Endothelial cell (in vitro differentiated cells): ENCODE measurements at regions not wholly inside any gene's neighbourhood (a gene's known extent, or its start where the extent isn't known, plus 50 kb on each side); places are given as distances from the start of the nearest gene placed in this dataset.

Experiments
- DNase-seq: peaks from one replicate; pipeline ENCODE4 v3.0.0; 2021; ENCODE audit warnings: low spot score
- H3K27ac Mint-ChIP-seq: one replicate; pipeline ENCODE4 v1.8.0; 2021; ENCODE audit warnings: mixed read lengths, inconsistent platforms; ENCODE audit not compliant: unreplicated experiment
- H3K27me3 Mint-ChIP-seq: one replicate; pipeline ENCODE4 v1.8.0; 2021; ENCODE audit warnings: mild to moderate bottlenecking, moderate library complexity, mixed read lengths, inconsistent platforms; ENCODE audit not compliant: unreplicated experiment
- H3K36me3 Mint-ChIP-seq: one replicate; pipeline ENCODE4 v1.8.0; 2021; ENCODE audit warnings: mild to moderate bottlenecking, low read depth, mixed read lengths, inconsistent platforms; ENCODE audit not compliant: unreplicated experiment
- H3K4me1 Mint-ChIP-seq: one replicate; pipeline ENCODE4 v1.8.0; 2021; ENCODE audit warnings: mild to moderate bottlenecking, mixed read lengths, inconsistent platforms; ENCODE audit not compliant: unreplicated experiment
- H3K4me3 Mint-ChIP-seq: one replicate; pipeline ENCODE4 v1.8.0; 2021; ENCODE audit warnings: mild to moderate bottlenecking, mixed read lengths, inconsistent platforms; ENCODE audit not compliant: unreplicated experiment
- H3K9me3 Mint-ChIP-seq: one replicate; pipeline ENCODE4 v1.8.0; 2021; ENCODE audit warnings: mixed read lengths, inconsistent platforms; ENCODE audit not compliant: unreplicated experiment
- CTCF ChIP-seq: fragments of 200-600 bp; sonication (generic); IDR thresholded peaks from one replicate; pipeline ENCODE4 v1.5.0; 2021; ENCODE audit warnings: antibody characterized with exemption; ENCODE audit not compliant: unreplicated experiment

- no peak for DNase-seq
- H3K36me3 Mint-ChIP-seq, result no peaks in the 10 kb centered on the region
- H3K4me3 Mint-ChIP-seq, result no peak overlapping the region
- no peaks in the 10 kb centered on the region for H3K4me1 Mint-ChIP-seq
- no peaks in the 10 kb centered on the region for H3K9me3 Mint-ChIP-seq
- H3K27me3 Mint-ChIP-seq, result no peaks in the 10 kb centered on the region
- H3K27ac Mint-ChIP-seq, result no peak overlapping the region
- TF ChIP-seq CTCF, result no peak
Measured at GRCh38 chr5:20098694-20099093, 110.7 kb upstream of the CDH18 start.

GRCh38 chr5:20088361-20088760 lies 100.4 kb upstream of the CDH18 start:
- no peak for DNase-seq
- no peak overlapping the region for H3K27ac Mint-ChIP-seq
- TF ChIP-seq CTCF, result no peak
- no peak overlapping the region for H3K4me3 Mint-ChIP-seq
- peaks cover 2% of the 10 kb centered on the region for H3K27me3 Mint-ChIP-seq
- H3K36me3 Mint-ChIP-seq, result no peaks in the 10 kb centered on the region
- H3K4me1 Mint-ChIP-seq, result no peaks in the 10 kb centered on the region
- H3K9me3 Mint-ChIP-seq, result no peaks in the 10 kb centered on the region

- Mint-ChIP-seq H3K36me3 (no peaks in the 10 kb centered on the region), H3K9me3 (no peaks in the 10 kb centered on the region), H3K27ac (no peak overlapping the region), H3K4me1 (no peaks in the 10 kb centered on the region), H3K27me3 (peaks cover 2% of the 10 kb centered on the region), H3K4me3 (no peak overlapping the region)
- no peak for DNase-seq
- TF ChIP-seq CTCF, result no peak
Measured at GRCh38 chr5:20087299-20087698, 99.3 kb upstream of the CDH18 start.

GRCh38 chr5:20077186-20077585 lies 89.2 kb upstream of the CDH18 start:
- Mint-ChIP-seq H3K9me3 (no peaks in the 10 kb centered on the region), H3K4me1 (no peaks in the 10 kb centered on the region), H3K27ac (no peak overlapping the region), H3K27me3 (no peaks in the 10 kb centered on the region), H3K36me3 (no peaks in the 10 kb centered on the region), H3K4me3 (no peak overlapping the region)
- no peak for DNase-seq
- no peak for TF ChIP-seq CTCF

GRCh38 chr5:20056933-20057332 lies 68.9 kb upstream of the CDH18 start:
- no peak for TF ChIP-seq CTCF
- no peak overlapping the region for H3K4me3 Mint-ChIP-seq
- no peak overlapping the region for H3K27ac Mint-ChIP-seq
- no peaks in the 10 kb centered on the region for H3K9me3 Mint-ChIP-seq
- peaks cover 4% of the 10 kb centered on the region for H3K27me3 Mint-ChIP-seq
- no peaks in the 10 kb centered on the region for H3K4me1 Mint-ChIP-seq
- no peak for DNase-seq
- H3K36me3 Mint-ChIP-seq, result no peaks in the 10 kb centered on the region
